A673 (cell line): ENCODE measurements at regions not wholly inside any gene's neighbourhood (a gene's known extent, or its start where the extent isn't known, plus 50 kb on each side); places are given as distances from the start of the nearest gene placed in this dataset.

Experiments
- EZH2 ChIP-seq: fragments of 200-600 bp; sonication (generic); IDR thresholded peaks from 2 replicates; pipeline ENCODE4 v1.6.1; 2017; ENCODE audit warnings: borderline replicate concordance, low read depth, mild to moderate bottlenecking, mixed read lengths, antibody characterized with exemption, low read length; ENCODE audit not compliant: poor library complexity, severe bottlenecking
- TF ChIP-seq, protein P1 (sequence below): fragments of 300-800, 200-600 bp; sonication (generic); conservative IDR thresholded peaks from 2 replicates; pipeline ENCODE4 v1.5.1; 2017; ENCODE audit warnings: low read depth, mild to moderate bottlenecking, antibody characterized with exemption, low read length, moderate library complexity, mixed read lengths

DNA sequence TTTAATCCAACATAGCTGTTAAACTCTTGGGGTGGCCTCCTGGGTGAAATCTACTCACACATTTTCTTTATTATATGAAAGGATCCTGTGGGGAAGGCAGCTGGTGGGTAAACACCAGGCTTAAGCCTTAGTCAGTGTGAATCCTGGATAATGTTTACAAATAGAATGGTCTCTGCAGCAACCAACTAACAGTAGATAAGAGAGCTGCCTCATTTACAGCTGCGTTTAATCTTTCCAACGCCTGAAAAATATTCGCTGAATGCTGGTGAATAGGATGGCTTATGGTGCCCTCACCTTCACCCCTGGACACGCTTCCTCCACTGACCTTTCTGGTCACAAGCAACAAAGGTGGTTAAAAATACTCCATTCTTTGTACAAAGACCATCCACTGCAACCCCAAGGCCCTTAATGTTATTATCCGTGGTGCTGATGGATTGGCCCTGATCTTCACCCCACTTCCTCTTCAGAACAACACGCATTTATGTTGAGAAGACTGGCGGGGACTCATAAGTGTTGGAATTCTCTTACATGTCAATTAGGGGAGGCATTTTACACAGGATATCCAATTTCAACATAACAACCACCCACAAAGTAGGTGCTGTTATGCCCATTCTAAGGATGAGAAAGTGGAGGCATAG, 120.0 kb upstream of the FRMD4B start:
- TF ChIP-seq, protein P1, sequence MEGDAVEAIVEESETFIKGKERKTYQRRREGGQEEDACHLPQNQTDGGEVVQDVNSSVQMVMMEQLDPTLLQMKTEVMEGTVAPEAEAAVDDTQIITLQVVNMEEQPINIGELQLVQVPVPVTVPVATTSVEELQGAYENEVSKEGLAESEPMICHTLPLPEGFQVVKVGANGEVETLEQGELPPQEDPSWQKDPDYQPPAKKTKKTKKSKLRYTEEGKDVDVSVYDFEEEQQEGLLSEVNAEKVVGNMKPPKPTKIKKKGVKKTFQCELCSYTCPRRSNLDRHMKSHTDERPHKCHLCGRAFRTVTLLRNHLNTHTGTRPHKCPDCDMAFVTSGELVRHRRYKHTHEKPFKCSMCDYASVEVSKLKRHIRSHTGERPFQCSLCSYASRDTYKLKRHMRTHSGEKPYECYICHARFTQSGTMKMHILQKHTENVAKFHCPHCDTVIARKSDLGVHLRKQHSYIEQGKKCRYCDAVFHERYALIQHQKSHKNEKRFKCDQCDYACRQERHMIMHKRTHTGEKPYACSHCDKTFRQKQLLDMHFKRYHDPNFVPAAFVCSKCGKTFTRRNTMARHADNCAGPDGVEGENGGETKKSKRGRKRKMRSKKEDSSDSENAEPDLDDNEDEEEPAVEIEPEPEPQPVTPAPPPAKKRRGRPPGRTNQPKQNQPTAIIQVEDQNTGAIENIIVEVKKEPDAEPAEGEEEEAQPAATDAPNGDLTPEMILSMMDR = no peak
- TF ChIP-seq EZH2 = no peak
